PC-9 (cell line): ENCODE measurements at regions not wholly inside any gene's neighbourhood (a gene's known extent, or its start where the extent isn't known, plus 50 kb on each side); places are given as distances from the start of the nearest gene placed in this dataset.

ENCODE experiments used
- BruUV-seq: library from RNA; stranded (reverse); fragments of 400-500 nt; replicated peaks from 2 replicates; lab custom pipeline; 2021; lab: Mats Ljungman, UMichigan
- CTCF ChIA-PET: fragments of 300-600 bp; sonication (Branson Sonifier 250); formaldehyde crosslinking; loops from one replicate; lab custom pipeline; 2022; ENCODE audit warnings: antibody characterized with exemption; lab: Charles Lee
- POLR2A ChIA-PET: fragments of 300-600 bp; sonication (Branson Sonifier 250); formaldehyde crosslinking; loops from one replicate; lab custom pipeline; 2022; ENCODE audit warnings: antibody characterized with exemption; ENCODE audit not compliant: unreplicated experiment; lab: Charles Lee
- DNase-seq, 2 experiments: peaks; one replicate each; pipeline versions ENCODE4 v3.0.0 to v3.0.0-alpha.2; 2015 to 2022; ENCODE audit warnings: mixed read lengths in 1 of 2
- H2AFZ ChIP-seq: fragments of 200-600 bp; sonication (generic); 2 replicates; pipeline ENCODE4 v1.8.1; 2017; ENCODE audit warnings: antibody characterized with exemption
- H3F3A ChIP-seq: fragments of 200-600 bp; sonication (generic); 2 replicates; pipeline ENCODE4 v1.8.1; 2017; ENCODE audit warnings: antibody characterized with exemption, mild to moderate bottlenecking, low read depth; ENCODE audit not compliant: insufficient read depth
- H3K27ac ChIP-seq: fragments of 200-600 bp; sonication (generic); 2 replicates; pipeline ENCODE4 v1.6.1; 2016; ENCODE audit warnings: mixed run types
- H3K27me3 ChIP-seq: fragments of 200-600 bp; sonication (generic); 2 replicates; pipeline ENCODE4 v1.6.1; 2016; ENCODE audit warnings: low read depth, mixed run types; ENCODE audit not compliant: insufficient read depth
- H3K36me3 ChIP-seq: fragments of 200-600 bp; sonication (generic); 2 replicates; pipeline ENCODE4 v1.6.1; 2016; ENCODE audit warnings: low read depth, mixed run types
- H3K4me1 ChIP-seq: fragments of 200-600 bp; sonication (generic); replicated peaks from 2 replicates; pipeline ENCODE4 v1.6.1; 2016; ENCODE audit warnings: mixed run types; ENCODE audit not compliant: insufficient read depth
- H3K4me2 ChIP-seq: fragments of 200-600 bp; sonication (generic); 2 replicates; pipeline ENCODE4 v1.6.1; 2017; ENCODE audit warnings: mixed run types
- H3K4me3 ChIP-seq: fragments of 200-600 bp; sonication (generic); 2 replicates; pipeline ENCODE4 v1.6.1; 2016; ENCODE audit warnings: mixed run types
- H3K79me2 ChIP-seq: fragments of 200-600 bp; sonication (generic); 2 replicates; pipeline ENCODE4 v1.6.1; 2017; ENCODE audit warnings: low read depth, mixed run types
- H3K9me2 ChIP-seq: fragments of 200-600 bp; sonication (generic); 2 replicates; pipeline ENCODE4 v1.8.1; 2017; ENCODE audit warnings: mild to moderate bottlenecking; ENCODE audit not compliant: insufficient read depth
- H3K9me3 ChIP-seq: fragments of 200-600 bp; sonication (generic); 2 replicates; pipeline ENCODE4 v1.8.1; 2016; ENCODE audit warnings: low read depth; ENCODE audit not compliant: insufficient read depth
- H4K20me1 ChIP-seq: fragments of 200-600 bp; sonication (generic); 2 replicates; pipeline ENCODE4 v1.8.1; 2017; ENCODE audit not compliant: insufficient read depth
- CTCF ChIP-seq: fragments of 200-600 bp; sonication (generic); conservative IDR thresholded peaks from 2 replicates; pipeline ENCODE4 v1.6.1; 2017; ENCODE audit warnings: mixed run types, antibody characterized with exemption, mild to moderate bottlenecking, moderate library complexity
- EZH2 ChIP-seq: fragments of 200-600 bp; sonication (generic); IDR thresholded peaks from 2 replicates; pipeline ENCODE4 v1.8.0; 2017; ENCODE audit warnings: antibody characterized with exemption, low read depth
- intact Hi-C: fragments of 100-400 bp; cut with micrococcal nuclease; formaldehyde crosslinking; loops from one replicate; pipeline ENCODE4 v1.10.0; 2022; ENCODE audit not compliant: unreplicated experiment

GRCh38 chr4:148857239-148857972 is 415.2 kb upstream of the NR3C2 start:
- H3K9me2 ChIP-seq, result no peaks in the 10 kb centered on the region; the same call in 1 of the 2 replicates
- TF ChIP-seq EZH2, result no peak
- TF ChIP-seq CTCF, result no peak
- intact Hi-C loops, result no loop called here
- CTCF ChIA-PET, result no interaction called here
- no peaks in the 10 kb centered on the region for H3K36me3 ChIP-seq
- no peaks in the 10 kb centered on the region for H3K79me2 ChIP-seq
- no peaks in the 10 kb centered on the region for H3K9me3 ChIP-seq
- H3K4me2 ChIP-seq, result no peak overlapping the region
- no peaks in the 10 kb centered on the region for H3F3A ChIP-seq
- no peak overlapping the region for H2AFZ ChIP-seq
- no peak overlapping the region for H3K27ac ChIP-seq
- no peak overlapping the region for H3K4me3 ChIP-seq
- H3K4me1 ChIP-seq, result no peaks in the 10 kb centered on the region
- POLR2A ChIA-PET, result no interaction called here
- no peaks in the 10 kb centered on the region for H4K20me1 ChIP-seq
- no peak for DNase-seq
- no TSS peak for BruUV-seq
- H3K27me3 ChIP-seq, result no peaks in the 10 kb centered on the region

- no peak overlapping the region for H3K4me2 ChIP-seq
- BruUV-seq, result no TSS peak
- intact Hi-C loops, result no loop called here
- ChIA-PET POLR2A (no interaction called here), CTCF (no interaction called here)
- no peak for DNase-seq
- no peak overlapping the region for H2AFZ ChIP-seq
- no peak overlapping the region for H3K4me3 ChIP-seq
- TF ChIP-seq EZH2 (no peak), CTCF (no peak)
- H3K9me2 ChIP-seq, result no peaks in the 10 kb centered on the region
- no peaks in the 10 kb centered on the region for H4K20me1 ChIP-seq
- no peaks in the 10 kb centered on the region for H3K4me1 ChIP-seq
- no peaks in the 10 kb centered on the region for H3K79me2 ChIP-seq
- no peak overlapping the region for H3K27ac ChIP-seq
- H3F3A ChIP-seq, result no peaks in the 10 kb centered on the region
- no peaks in the 10 kb centered on the region for H3K27me3 ChIP-seq
- no peaks in the 10 kb centered on the region for H3K9me3 ChIP-seq
- no peaks in the 10 kb centered on the region for H3K36me3 ChIP-seq
Observed at GRCh38 chr4:148854203-148854602, 412.0 kb upstream of the NR3C2 start.

GRCh38 chr4:148852092-148852699 is 410.0 kb upstream of the NR3C2 start:
- Histone ChIP-seq H3K4me3 (no peak overlapping the region), H3F3A (no peaks in the 10 kb centered on the region), H4K20me1 (no peaks in the 10 kb centered on the region), H2AFZ (no peak overlapping the region), H3K9me3 (no peaks in the 10 kb centered on the region), H3K4me2 (no peak overlapping the region), H3K27ac (no peak overlapping the region), H3K36me3 (no peaks in the 10 kb centered on the region), H3K27me3 (no peaks in the 10 kb centered on the region), H3K79me2 (no peaks in the 10 kb centered on the region), H3K9me2 (no peaks in the 10 kb centered on the region), H3K4me1 (no peaks in the 10 kb centered on the region)
- ChIA-PET CTCF (no interaction called here), POLR2A (no interaction called here)
- TF ChIP-seq EZH2, result no peak
- no peak for TF ChIP-seq CTCF
- DNase-seq, result no peak
- no TSS peak for BruUV-seq
- intact Hi-C loops, result no loop called here
